Testis (tissue), 2 donors: ENCODE measurements at regions not wholly inside any gene's neighbourhood (a gene's known extent, or its start where the extent isn't known, plus 50 kb on each side); places are given as distances from the start of the nearest gene placed in this dataset.

ENCODE experiments used
- CTCF ChIP-seq, 3 experiments: fragments of 450-650 bp in 2 of 3; fragments of 200-600 bp in 1 of 3; sonication (generic) in 1 of 3; IDR thresholded peaks; one replicate each; pipeline ENCODE4 v1.5.1; 2016 to 2019; ENCODE audit warnings: antibody characterized with exemption in 3 of 3, mild to moderate bottlenecking in 2 of 3, moderate library complexity in 1 of 3
- POLR2A ChIP-seq: fragments of 450-650 bp; IDR thresholded peaks from one replicate; pipeline ENCODE4 v1.6.1; 2017; ENCODE audit warnings: antibody characterized with exemption, mild to moderate bottlenecking, moderate library complexity

- no peak for TF ChIP-seq CTCF (IDR thresholded peaks at IDR 0.05)
- TF ChIP-seq POLR2A: no peak
Measured at GRCh38 chr15:100760357-100760903, 119.2 kb upstream of the ALDH1A3 start.
